Stimulated activated CD4-positive, alpha-beta T cell treated with anti-CD3 and anti-CD28 coated beads, Interleukin-1b, Interleukin-23, amount 100 ng/mL, for 48 hours (primary cell): ENCODE measurements at regions not wholly inside any gene's neighbourhood (a gene's known extent, or its start where the extent isn't known, plus 50 kb on each side); places are given as distances from the start of the nearest gene placed in this dataset.
"Not testable (repeated sequence)": the region's sequence is repeated elsewhere in the genome, so short reads cannot be mapped to it uniquely, and the experiment has no call there.

Experiments
- DNase-seq: peaks from one replicate; pipeline ENCODE4 v3.0.0-alpha.2; 2020

- DNase-seq, result no peak
Observed at GRCh38 chr9:101951598-101951997, 213.2 kb upstream of the GRIN3A start.

GRCh38 chr9:101931756-101932155 is 193.3 kb upstream of the GRIN3A start:
- no peak for DNase-seq

- no peak for DNase-seq
Observed at GRCh38 chr9:101930783-101931182, 192.3 kb upstream of the GRIN3A start.

GRCh38 chr9:101925498-101925897 is 187.1 kb upstream of the GRIN3A start:
- no peak for DNase-seq

GRCh38 chr9:101923451-101923850 is 185.0 kb upstream of the GRIN3A start:
- no peak for DNase-seq

GRCh38 chr9:101916948-101917347 is 178.5 kb upstream of the GRIN3A start:
- DNase-seq, result not testable (repeated sequence)

GRCh38 chr9:101915482-101915881 is 177.0 kb upstream of the GRIN3A start:
- no peak for DNase-seq

GRCh38 chr9:101912698-101913097 is 174.3 kb upstream of the GRIN3A start:
- no peak for DNase-seq

GRCh38 chr9:101907466-101907865 is 169.0 kb upstream of the GRIN3A start:
- DNase-seq, result no peak

- no peak for DNase-seq
Observed at GRCh38 chr9:101904845-101905244, 166.4 kb upstream of the GRIN3A start.

- DNase-seq, result no peak
Observed at GRCh38 chr9:101902051-101902450, 163.6 kb upstream of the GRIN3A start.

GRCh38 chr9:101897196-101897595 is 158.7 kb upstream of the GRIN3A start:
- DNase-seq, result no peak

GRCh38 chr9:101893661-101894646 is 155.5 kb upstream of the GRIN3A start:
- no peak for DNase-seq

GRCh38 chr9:101881508-101881907 is 143.1 kb upstream of the GRIN3A start:
- DNase-seq, result no peak

GRCh38 chr9:101880846-101881245 is 142.4 kb upstream of the GRIN3A start:
- no peak for DNase-seq

- DNase-seq, result no peak
Observed at GRCh38 chr9:101878734-101879133, 140.3 kb upstream of the GRIN3A start.

- no peak for DNase-seq
Observed at GRCh38 chr9:101877439-101877838, 139.0 kb upstream of the GRIN3A start.

GRCh38 chr9:101861472-101861871 is 123.0 kb upstream of the GRIN3A start:
- no peak for DNase-seq

- DNase-seq, result no peak
Observed at GRCh38 chr9:101860920-101861319, 122.5 kb upstream of the GRIN3A start.

- DNase-seq, result no peak
Observed at GRCh38 chr9:101859620-101860019, 121.2 kb upstream of the GRIN3A start.

- DNase-seq, result no peak
Observed at GRCh38 chr9:101858026-101858425, 119.6 kb upstream of the GRIN3A start.

GRCh38 chr9:101849102-101849707 is 110.8 kb upstream of the GRIN3A start:
- DNase-seq, result no peak

GRCh38 chr9:101848485-101848919 is 110.1 kb upstream of the GRIN3A start:
- no peak for DNase-seq

GRCh38 chr9:101846161-101846560 is 107.7 kb upstream of the GRIN3A start:
- no peak for DNase-seq
